ENCODE measurements at regions not wholly inside any gene's neighbourhood (a gene's known extent, or its start where the extent isn't known, plus 50 kb on each side); places are given as distances from the start of the nearest gene placed in this dataset.
A peak's percentile ranks its signal among the peaks of the same experiment; 100 is the strongest.

DNA sequence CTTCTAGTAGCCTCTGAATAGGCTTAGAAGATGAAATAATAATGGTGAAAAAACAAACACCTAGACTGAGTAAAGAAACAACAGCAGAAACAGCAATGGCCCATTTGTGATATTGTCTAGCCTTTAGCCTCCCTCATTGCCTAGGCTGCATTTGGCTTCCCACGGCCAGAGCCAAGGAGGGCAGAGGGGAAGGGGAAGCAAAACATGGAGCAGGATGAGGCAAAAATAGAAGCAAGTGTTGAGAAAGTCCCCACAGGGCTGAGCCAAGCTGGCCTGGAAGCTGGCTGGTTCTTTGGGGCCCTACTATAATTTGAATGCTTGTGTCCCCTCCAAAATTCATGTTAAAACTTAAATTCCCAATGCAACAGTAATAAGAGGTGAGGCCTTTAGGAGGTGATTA lies 60.2 kb upstream of the KSR1 start:
- DNase-seq: no peak

- DNase-seq: peak; percentile 20 to 36
Observed at GRCh38 chr17:27396941-27397340, 59.3 kb upstream of the KSR1 start.

DNA sequence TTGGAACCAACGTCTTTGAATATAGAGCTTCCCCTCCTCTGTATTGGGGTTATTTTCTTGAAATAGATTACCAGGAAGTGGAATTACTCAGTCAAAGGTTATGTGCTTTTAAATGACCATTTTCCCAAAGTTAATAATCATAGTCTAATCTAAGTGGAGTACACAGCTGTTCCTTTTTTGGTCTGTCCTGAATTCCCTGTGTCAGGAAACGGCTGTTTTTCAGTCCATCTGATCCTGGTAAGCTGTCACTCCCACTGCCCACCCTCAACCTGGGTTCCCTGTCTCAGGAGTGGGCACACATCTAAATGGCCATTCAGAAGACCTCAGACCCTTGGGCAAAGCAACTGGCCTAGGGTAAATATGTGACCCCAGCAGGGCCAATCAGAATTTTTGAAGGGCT lies 57.6 kb upstream of the KSR1 start:
- DNase-seq: no peak

GRCh38 chr17:27400991-27401390 lies 55.3 kb upstream of the KSR1 start:
- DNase-seq: no peak

DNA sequence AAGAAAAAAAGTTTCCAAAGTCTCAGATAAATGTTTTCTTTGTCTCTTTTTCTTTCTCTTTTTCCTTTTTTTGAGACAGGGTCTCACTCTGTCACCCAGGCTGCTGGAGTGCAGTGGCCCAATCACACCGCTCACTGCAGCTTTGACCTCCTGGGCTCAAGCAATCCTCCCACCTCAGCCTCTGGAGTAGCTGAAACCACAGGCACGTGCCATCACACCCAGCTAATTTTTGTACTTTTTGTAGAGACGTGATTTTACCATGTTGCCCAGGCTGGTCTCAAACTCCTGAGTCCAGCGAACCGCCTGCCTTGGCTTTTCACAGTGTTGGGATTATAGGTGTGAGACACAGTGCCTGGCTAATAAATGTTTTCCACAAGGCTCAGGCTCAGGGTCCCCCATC lies 53.3 kb upstream of the KSR1 start:
- no peak for DNase-seq

GRCh38 chr17:27403480-27404005 lies 52.7 kb upstream of the KSR1 start:
- no peak for DNase-seq

DNA sequence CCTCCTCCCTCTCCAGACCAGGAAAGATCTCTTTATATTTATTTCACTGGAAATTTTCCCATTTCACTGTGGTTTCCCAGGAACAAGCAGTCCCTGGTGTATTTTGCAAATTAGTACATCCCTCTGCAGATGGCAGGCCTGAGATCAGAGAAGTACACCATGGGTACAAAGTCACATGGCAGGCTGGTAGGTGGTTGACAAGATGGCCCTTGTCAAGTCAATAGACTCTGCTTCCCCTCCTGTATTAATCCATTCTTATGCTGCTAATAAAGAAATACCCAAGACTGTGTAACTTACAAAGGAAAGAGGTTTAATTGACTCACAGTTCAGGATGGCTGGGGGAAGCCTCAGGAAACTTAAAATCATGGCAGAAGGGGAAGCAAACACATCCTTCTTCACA lies 51.6 kb upstream of the KSR1 start:
- DNase-seq: peak in 1 of 2 donors; percentile 13

Measured in inflammatory macrophage (primary cell).